ENCODE measurements at regions not wholly inside any gene's neighbourhood (a gene's known extent, or its start where the extent isn't known, plus 50 kb on each side); places are given as distances from the start of the nearest gene placed in this dataset.

DNA sequence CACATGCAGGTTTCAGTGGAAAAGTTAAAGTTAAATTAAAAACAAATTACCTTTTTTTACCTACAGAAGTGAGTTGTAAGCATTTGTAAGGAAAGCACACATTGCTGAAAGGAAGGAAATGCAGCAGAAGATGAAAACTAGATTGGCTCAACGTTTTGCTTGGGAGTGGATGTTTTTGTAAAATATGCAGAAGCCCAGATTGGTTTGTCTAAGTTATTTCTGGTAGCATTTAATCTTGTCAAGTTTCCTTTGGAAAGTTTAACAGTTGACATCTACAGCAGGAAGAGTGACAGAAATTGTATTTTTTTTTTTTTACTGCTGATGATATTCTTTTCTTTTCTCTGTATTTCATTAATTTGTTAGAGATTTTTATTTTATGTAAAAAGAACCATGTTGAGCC, 315.1 kb upstream of the MON1B start:
- TF ChIP-seq, protein P1, sequence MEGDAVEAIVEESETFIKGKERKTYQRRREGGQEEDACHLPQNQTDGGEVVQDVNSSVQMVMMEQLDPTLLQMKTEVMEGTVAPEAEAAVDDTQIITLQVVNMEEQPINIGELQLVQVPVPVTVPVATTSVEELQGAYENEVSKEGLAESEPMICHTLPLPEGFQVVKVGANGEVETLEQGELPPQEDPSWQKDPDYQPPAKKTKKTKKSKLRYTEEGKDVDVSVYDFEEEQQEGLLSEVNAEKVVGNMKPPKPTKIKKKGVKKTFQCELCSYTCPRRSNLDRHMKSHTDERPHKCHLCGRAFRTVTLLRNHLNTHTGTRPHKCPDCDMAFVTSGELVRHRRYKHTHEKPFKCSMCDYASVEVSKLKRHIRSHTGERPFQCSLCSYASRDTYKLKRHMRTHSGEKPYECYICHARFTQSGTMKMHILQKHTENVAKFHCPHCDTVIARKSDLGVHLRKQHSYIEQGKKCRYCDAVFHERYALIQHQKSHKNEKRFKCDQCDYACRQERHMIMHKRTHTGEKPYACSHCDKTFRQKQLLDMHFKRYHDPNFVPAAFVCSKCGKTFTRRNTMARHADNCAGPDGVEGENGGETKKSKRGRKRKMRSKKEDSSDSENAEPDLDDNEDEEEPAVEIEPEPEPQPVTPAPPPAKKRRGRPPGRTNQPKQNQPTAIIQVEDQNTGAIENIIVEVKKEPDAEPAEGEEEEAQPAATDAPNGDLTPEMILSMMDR (conservative IDR thresholded peaks at IDR 0.05; ENCODE audit: low read depth, low read length), result no peak
- TF ChIP-seq EZH2 (IDR thresholded peaks at IDR 0.05; ENCODE audit: low read length, unreplicated experiment) (no peak), EZH2phosphoT487 (IDR thresholded peaks at IDR 0.05; ENCODE audit: borderline replicate concordance, low read length) (no peak)
